H9 (cell line): ENCODE measurements at regions not wholly inside any gene's neighbourhood (a gene's known extent, or its start where the extent isn't known, plus 50 kb on each side); places are given as distances from the start of the nearest gene placed in this dataset.

Experiments used
- DNase-seq: peaks from one replicate; pipeline ENCODE4 v3.0.0-alpha.2; 2017
- H2AFZ ChIP-seq: one replicate; pipeline ENCODE4 v1.6.1; 2013; ENCODE audit warnings: mild to moderate bottlenecking, low read length, control low read depth, moderate library complexity
- H2AK5ac ChIP-seq: 2 replicates; pipeline ENCODE4 v1.6.1; 2013; ENCODE audit warnings: low read length, control low read depth, mixed read lengths; ENCODE audit not compliant: insufficient read length
- H2BK120ac ChIP-seq: one replicate; pipeline ENCODE4 v1.6.1; 2013; ENCODE audit warnings: low read depth, mild to moderate bottlenecking, low read length, control low read depth, inconsistent platforms; ENCODE audit not compliant: poor library complexity, severe bottlenecking
- H2BK12ac ChIP-seq: 2 replicates; pipeline ENCODE4 v1.6.1; 2013; ENCODE audit warnings: low read length, control low read depth, mixed read lengths, low read depth; ENCODE audit not compliant: insufficient read length
- H2BK15ac ChIP-seq: 2 replicates; pipeline ENCODE4 v1.6.1; 2013; ENCODE audit warnings: low read depth, low read length, control low read depth
- H2BK20ac ChIP-seq: one replicate; pipeline ENCODE4 v1.6.1; 2013; ENCODE audit warnings: low read depth, mild to moderate bottlenecking, low read length, control low read depth, inconsistent platforms; ENCODE audit not compliant: poor library complexity, severe bottlenecking
- H2BK5ac ChIP-seq: 2 replicates; pipeline ENCODE4 v1.6.1; 2013; ENCODE audit warnings: low read length, control low read depth, mixed read lengths; ENCODE audit not compliant: insufficient read length
- H3K14ac ChIP-seq: 2 replicates; pipeline ENCODE4 v1.6.1; 2013; ENCODE audit warnings: low read length, control low read depth; ENCODE audit not compliant: insufficient read depth
- H3K18ac ChIP-seq: 2 replicates; pipeline ENCODE4 v1.6.1; 2013; ENCODE audit warnings: low read depth, mild to moderate bottlenecking, mixed read lengths, low read length, control low read depth; ENCODE audit not compliant: insufficient read length
- H3K23ac ChIP-seq: 2 replicates; pipeline ENCODE4 v1.6.1; 2013; ENCODE audit warnings: low read length, control low read depth, mixed read lengths, low read depth; ENCODE audit not compliant: insufficient read length
- H3K23me2 ChIP-seq: 2 replicates; pipeline ENCODE4 v1.6.1; 2013; ENCODE audit warnings: low read depth, mild to moderate bottlenecking, mixed read lengths, low read length, control low read depth; ENCODE audit not compliant: insufficient read length, poor library complexity, severe bottlenecking
- H3K27ac ChIP-seq: 2 replicates; pipeline ENCODE4 v1.5.1; 2013; ENCODE audit warnings: low read length, control low read depth, mixed read lengths, low read depth; ENCODE audit not compliant: insufficient read length
- H3K27me3 ChIP-seq: 2 replicates; pipeline ENCODE4 v1.6.1; 2013; ENCODE audit warnings: low read length, control low read depth, inconsistent platforms; ENCODE audit not compliant: insufficient read depth
- H3K4ac ChIP-seq: 2 replicates; pipeline ENCODE4 v1.6.1; 2013; ENCODE audit warnings: low read depth, mild to moderate bottlenecking, control low read depth, inconsistent platforms, low read length, moderate library complexity
- H3K4me1 ChIP-seq: 2 replicates; pipeline ENCODE4 v1.6.1; 2013; ENCODE audit warnings: low read length, control low read depth, inconsistent platforms; ENCODE audit not compliant: insufficient read depth
- H3K4me2 ChIP-seq: 2 replicates; pipeline ENCODE4 v1.6.1; 2013; ENCODE audit warnings: low read length, control low read depth, mixed read lengths; ENCODE audit not compliant: insufficient read length, insufficient read depth
- H3K56ac ChIP-seq: 2 replicates; pipeline ENCODE4 v1.6.1; 2013; ENCODE audit warnings: low read depth, mild to moderate bottlenecking, mixed read lengths, low read length, control low read depth; ENCODE audit not compliant: insufficient read length
- H3K79me1 ChIP-seq: 2 replicates; pipeline ENCODE4 v1.6.1; 2013; ENCODE audit warnings: low read depth, mild to moderate bottlenecking, moderate library complexity, low read length, control low read depth, inconsistent platforms; ENCODE audit not compliant: insufficient read depth, poor library complexity, severe bottlenecking
- H3K79me2 ChIP-seq: 2 replicates; pipeline ENCODE4 v1.6.1; 2013; ENCODE audit warnings: low read length, control low read depth, inconsistent platforms; ENCODE audit not compliant: insufficient read depth
- H3K9ac ChIP-seq: 2 replicates; pipeline ENCODE4 v1.6.1; 2013; ENCODE audit warnings: low read length, control low read depth, mixed read lengths; ENCODE audit not compliant: insufficient read length; ENCODE audit errors: extremely low read depth
- H3K9me3 ChIP-seq: one replicate; pipeline ENCODE4 v1.6.1; 2013; ENCODE audit warnings: low read depth, low read length, inconsistent platforms; ENCODE audit not compliant: control insufficient read depth
- H3T11ph ChIP-seq: one replicate; pipeline ENCODE4 v1.6.1; 2013; ENCODE audit warnings: mild to moderate bottlenecking, low read length, control low read depth, inconsistent platforms
- H4K20me1 ChIP-seq: one replicate; pipeline ENCODE4 v1.6.1; 2013; ENCODE audit not compliant: control insufficient read depth, insufficient read length, insufficient read depth
- H4K5ac ChIP-seq: 2 replicates; pipeline ENCODE4 v1.6.1; 2013; ENCODE audit warnings: low read depth, mild to moderate bottlenecking, mixed read lengths, low read length, control low read depth; ENCODE audit not compliant: insufficient read length
- H4K8ac ChIP-seq: replicated peaks from 2 replicates; pipeline ENCODE4 v1.6.1; 2013; ENCODE audit warnings: low read length, control low read depth, mixed read lengths, low read depth; ENCODE audit not compliant: insufficient read length
- H4K91ac ChIP-seq: 2 replicates; pipeline ENCODE4 v1.6.1; 2013; ENCODE audit warnings: low read depth, mild to moderate bottlenecking, moderate library complexity, mixed read lengths, low read length, control low read depth; ENCODE audit not compliant: insufficient read length
- H3K27ac Mint-ChIP-seq, 3 experiments: 2 replicates in 2 of 3; 3 replicates in 1 of 3; pipeline ENCODE4 v1.8.0; 2020 to 2021; ENCODE audit warnings: mixed read lengths in 3 of 3, mild to moderate bottlenecking in 1 of 3, moderate library complexity in 1 of 3
- H3K27me3 Mint-ChIP-seq: 2 replicates; pipeline ENCODE4 v1.8.0; 2021; ENCODE audit warnings: low read depth, mild to moderate bottlenecking, moderate library complexity, mixed read lengths
- H3K36me3 Mint-ChIP-seq, 3 experiments: 2 replicates in 2 of 3; 3 replicates in 1 of 3; pipeline ENCODE4 v1.8.0; 2020 to 2021; ENCODE audit warnings: low read depth in 3 of 3, mixed read lengths in 3 of 3; ENCODE audit not compliant: insufficient read depth in 1 of 3
- H3K4me1 Mint-ChIP-seq, 2 experiments: 2 replicates each; pipeline ENCODE4 v1.8.0; 2020; ENCODE audit warnings: mixed read lengths in 2 of 2
- H3K4me3 Mint-ChIP-seq, 2 experiments: 2 replicates in 1 of 2; 3 replicates in 1 of 2; pipeline ENCODE4 v1.8.0; 2020 to 2021; ENCODE audit warnings: mild to moderate bottlenecking in 2 of 2, mixed read lengths in 2 of 2, moderate library complexity in 1 of 2
- H3K9me3 Mint-ChIP-seq, 2 experiments: 2 replicates in 1 of 2; 3 replicates in 1 of 2; pipeline ENCODE4 v1.8.0; 2020; ENCODE audit warnings: mild to moderate bottlenecking in 2 of 2, mixed read lengths in 2 of 2, moderate library complexity in 1 of 2
- WGBS: extraction: QIAGEN DNeasy Blood & Tissue Kit; methylation state at CpG from one replicate; pipeline ENCODE4 v1.1.7; 2013; ENCODE audit warnings: missing lambda C conversion rate, low lambda C conversion rate, mixed read lengths; ENCODE audit not compliant: insufficient read length; ENCODE audit errors: extremely low coverage; 5-methylcytosine and 5-hydroxymethylcytosine counted together
- TF ChIP-seq, protein P1 (sequence below): fragments of 200-600 bp; sonication (generic); conservative IDR thresholded peaks from 3 replicates; pipeline ENCODE4 v1.8.0; 2021; ENCODE audit warnings: antibody characterized with exemption, mild to moderate bottlenecking

DNA sequence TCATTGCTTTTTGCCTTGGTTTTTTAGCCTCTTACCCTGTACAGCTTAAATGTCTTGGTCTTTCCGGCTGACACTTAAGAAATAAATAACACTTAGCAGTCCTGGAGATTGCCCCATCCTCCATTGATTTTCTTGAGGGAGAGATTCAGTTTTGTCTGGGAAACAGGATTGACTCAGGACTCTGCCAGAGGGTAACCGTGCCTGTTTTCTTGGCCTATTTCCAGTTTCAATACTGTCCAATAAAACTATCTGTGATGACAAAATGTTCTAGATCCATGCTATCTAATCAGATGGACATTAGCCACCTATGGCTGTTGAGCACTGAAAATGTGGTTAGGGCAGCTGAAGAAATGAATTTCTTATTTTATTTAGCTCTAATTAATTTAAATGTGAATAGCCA, 216.1 kb downstream of the DUSP10 start:
- H3K4me2 ChIP-seq, result no peak overlapping the region
- no peaks in the 10 kb centered on the region for H3K4me1 ChIP-seq

More for the DNA sequence above, 216.1 kb downstream of the DUSP10 start:
- Histone ChIP-seq H2BK15ac (no peak overlapping the region), H2BK120ac (no peak overlapping the region), H3K18ac (no peak overlapping the region), H3K27ac (no peak overlapping the region), H3K79me1 (no peaks in the 10 kb centered on the region), H3T11ph (no peak overlapping the region), H2AFZ (no peak overlapping the region), H4K5ac (no peak overlapping the region), H3K56ac (no peak overlapping the region), H3K9ac (no peak overlapping the region), H4K91ac (no peak overlapping the region), H3K4ac (no peak overlapping the region), H2BK5ac (no peak overlapping the region), H4K8ac (no peak overlapping the region), H2AK5ac (no peak overlapping the region), H3K23ac (no peak overlapping the region), H2BK20ac (no peak overlapping the region), H3K27me3 (no peaks in the 10 kb centered on the region), H3K79me2 (no peaks in the 10 kb centered on the region), H3K23me2 (no peaks in the 10 kb centered on the region), H4K20me1 (no peaks in the 10 kb centered on the region), H3K14ac (no peak overlapping the region), H3K9me3 (no peaks in the 10 kb centered on the region), H2BK12ac (no peak overlapping the region)
- TF ChIP-seq, protein P1, sequence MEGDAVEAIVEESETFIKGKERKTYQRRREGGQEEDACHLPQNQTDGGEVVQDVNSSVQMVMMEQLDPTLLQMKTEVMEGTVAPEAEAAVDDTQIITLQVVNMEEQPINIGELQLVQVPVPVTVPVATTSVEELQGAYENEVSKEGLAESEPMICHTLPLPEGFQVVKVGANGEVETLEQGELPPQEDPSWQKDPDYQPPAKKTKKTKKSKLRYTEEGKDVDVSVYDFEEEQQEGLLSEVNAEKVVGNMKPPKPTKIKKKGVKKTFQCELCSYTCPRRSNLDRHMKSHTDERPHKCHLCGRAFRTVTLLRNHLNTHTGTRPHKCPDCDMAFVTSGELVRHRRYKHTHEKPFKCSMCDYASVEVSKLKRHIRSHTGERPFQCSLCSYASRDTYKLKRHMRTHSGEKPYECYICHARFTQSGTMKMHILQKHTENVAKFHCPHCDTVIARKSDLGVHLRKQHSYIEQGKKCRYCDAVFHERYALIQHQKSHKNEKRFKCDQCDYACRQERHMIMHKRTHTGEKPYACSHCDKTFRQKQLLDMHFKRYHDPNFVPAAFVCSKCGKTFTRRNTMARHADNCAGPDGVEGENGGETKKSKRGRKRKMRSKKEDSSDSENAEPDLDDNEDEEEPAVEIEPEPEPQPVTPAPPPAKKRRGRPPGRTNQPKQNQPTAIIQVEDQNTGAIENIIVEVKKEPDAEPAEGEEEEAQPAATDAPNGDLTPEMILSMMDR, result no peak
- peaks cover 2% of the 10 kb centered on the region; the same call in 1 of the 2 replicates for H3K27me3 Mint-ChIP-seq
- H3K4me3 Mint-ChIP-seq, result no peak overlapping the region
- H3K4me1 Mint-ChIP-seq, result peaks cover 2 to 7% of the 10 kb centered on the region in 2 experiments; a peak in 2 of 4 replicates
- H3K36me3 Mint-ChIP-seq, result no peaks in the 10 kb centered on the region
- no peaks in the 10 kb centered on the region for H3K9me3 Mint-ChIP-seq
- no CpG with 5 or more reads among the region's 2 CpGs for WGBS
- no peak overlapping the region for H3K27ac Mint-ChIP-seq
- DNase-seq, result no peak
